Vagina (tissue), 2 donors: ENCODE measurements at regions not wholly inside any gene's neighbourhood (a gene's known extent, or its start where the extent isn't known, plus 50 kb on each side); places are given as distances from the start of the nearest gene placed in this dataset.

Source experiments
- CTCF ChIP-seq, 3 experiments: fragments of 450-650 bp in 2 of 3; fragments of 200-600 bp in 1 of 3; sonication (generic) in 1 of 3; IDR thresholded peaks; one replicate each; pipeline ENCODE4 v1.5.1; 2017 to 2019; ENCODE audit warnings: antibody characterized with exemption in 3 of 3, mild to moderate bottlenecking in 2 of 3, moderate library complexity in 2 of 3
- POLR2A ChIP-seq, 2 donors: fragments of 450-650 bp; IDR thresholded peaks; one replicate each; pipeline ENCODE4 v1.6.1; 2017; ENCODE audit warnings: antibody characterized with exemption in 2 of 2, mild to moderate bottlenecking in 2 of 2, moderate library complexity in 2 of 2
- POLR2AphosphoS5 ChIP-seq, 2 donors: sonication (generic); formaldehyde crosslinking; IDR thresholded peaks; one replicate each; pipeline ENCODE4 v1.9.0; 2017; ENCODE audit warnings: antibody characterized with exemption in 2 of 2, mild to moderate bottlenecking in 2 of 2, low read depth in 1 of 2; ENCODE audit not compliant: insufficient read depth in 1 of 2

DNA sequence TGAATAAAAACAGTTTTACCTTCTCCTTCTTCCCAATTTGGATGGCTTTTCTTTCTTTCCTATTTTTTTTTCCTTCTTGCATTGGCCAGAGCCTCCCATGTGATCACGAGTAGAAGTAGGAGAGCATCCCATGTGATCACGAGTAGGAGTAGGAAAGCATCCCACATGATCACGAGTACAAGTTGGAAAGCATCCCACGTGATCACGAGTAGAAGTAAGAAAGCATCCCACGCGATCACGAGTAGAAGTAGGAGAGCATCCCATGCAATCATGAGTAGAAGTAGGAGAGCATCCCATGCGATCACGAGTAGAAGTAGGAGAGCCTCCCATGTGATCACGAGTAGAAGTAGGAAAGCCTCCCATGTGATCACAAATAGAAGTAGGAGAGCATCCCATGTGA lies 218.6 kb downstream of the DLL1 start:
- TF ChIP-seq CTCF (IDR thresholded peaks at IDR 0.05) = no peak
- TF ChIP-seq POLR2AphosphoS5 (IDR thresholded peaks at IDR 0.05; ENCODE audit: insufficient read depth in 1 of 2, low read depth in 1 of 2) = no peak
- TF ChIP-seq POLR2A (IDR thresholded peaks at IDR 0.05) = no peak
